CD4-positive, alpha-beta T cell treated with Interleukin-15 for 4 hours (primary cell): ENCODE measurements at regions not wholly inside any gene's neighbourhood (a gene's known extent, or its start where the extent isn't known, plus 50 kb on each side); places are given as distances from the start of the nearest gene placed in this dataset.

ENCODE experiments used
- DNase-seq: peaks from one replicate; pipeline ENCODE4 v3.0.0-alpha.2; 2020; ENCODE audit warnings: low spot score

DNA sequence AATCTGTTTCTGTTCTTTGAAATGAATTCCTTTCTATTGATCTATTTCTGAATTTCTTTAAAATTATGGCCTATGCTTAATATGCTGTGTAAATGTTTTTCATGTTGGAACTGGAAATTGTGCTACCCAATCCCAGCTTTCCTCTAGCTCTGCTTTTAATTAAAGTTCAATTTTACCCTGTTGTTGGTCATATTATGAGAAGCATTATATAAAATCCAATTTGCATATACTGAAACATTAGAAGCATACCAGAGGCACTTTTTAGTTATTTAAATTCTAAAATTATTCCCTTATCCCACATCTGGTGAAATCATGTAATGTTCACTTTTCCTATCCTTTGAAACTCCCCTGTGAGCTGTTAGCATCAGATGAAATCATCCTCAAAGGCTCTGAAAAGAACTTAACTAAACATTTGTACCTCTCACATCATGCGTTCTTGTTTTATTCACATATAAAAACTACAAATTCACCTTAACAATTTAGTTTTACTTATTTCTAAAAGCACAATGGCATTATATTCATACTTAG is 160.6 kb upstream of the COL21A1 start:
- no peak for DNase-seq

DNA sequence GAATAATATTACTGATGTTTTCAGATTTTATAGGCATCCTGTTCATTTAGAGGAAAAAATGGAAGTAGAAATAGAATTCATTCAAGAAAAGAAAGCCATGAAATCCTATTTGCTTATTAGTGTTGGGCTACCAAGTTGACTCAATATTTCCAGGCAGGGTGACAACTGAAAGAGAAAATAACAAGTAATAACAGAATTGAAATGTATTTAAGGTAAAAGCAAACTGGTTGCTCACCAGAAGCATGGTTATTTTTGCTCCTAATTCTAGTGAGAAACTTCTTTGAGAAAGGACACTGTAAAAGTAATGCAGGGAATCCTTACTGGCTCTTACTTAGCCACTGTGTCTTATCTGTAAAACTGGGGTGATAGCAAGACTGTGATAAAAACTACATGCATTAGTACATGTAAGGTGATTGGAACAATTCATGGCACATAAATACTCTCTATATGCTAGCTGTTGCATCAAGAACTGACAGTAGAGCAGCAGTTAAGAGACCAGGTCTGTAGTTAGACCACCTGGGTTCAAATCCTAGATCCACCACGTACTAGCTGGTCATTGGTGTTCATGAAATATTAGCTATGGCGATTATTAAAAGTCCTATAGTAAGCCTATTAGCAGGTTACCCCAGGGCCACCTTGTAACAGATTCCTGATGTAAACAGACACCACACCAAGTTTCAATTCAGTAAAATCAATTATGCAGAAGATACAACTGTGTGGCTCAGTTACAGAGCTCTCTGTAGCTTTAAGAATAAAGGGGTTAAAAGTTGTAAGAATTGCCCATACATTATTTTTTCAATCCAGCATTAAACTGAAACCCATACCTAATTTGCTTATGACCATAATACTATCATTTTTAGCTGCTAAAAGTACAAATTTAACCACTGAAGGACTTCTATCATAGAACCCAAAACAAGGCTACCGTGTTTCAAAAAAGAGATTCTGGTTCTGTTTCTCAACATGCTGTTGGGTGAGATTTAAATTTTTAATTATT is 159.2 kb upstream of the COL21A1 start:
- DNase-seq: no peak

DNA sequence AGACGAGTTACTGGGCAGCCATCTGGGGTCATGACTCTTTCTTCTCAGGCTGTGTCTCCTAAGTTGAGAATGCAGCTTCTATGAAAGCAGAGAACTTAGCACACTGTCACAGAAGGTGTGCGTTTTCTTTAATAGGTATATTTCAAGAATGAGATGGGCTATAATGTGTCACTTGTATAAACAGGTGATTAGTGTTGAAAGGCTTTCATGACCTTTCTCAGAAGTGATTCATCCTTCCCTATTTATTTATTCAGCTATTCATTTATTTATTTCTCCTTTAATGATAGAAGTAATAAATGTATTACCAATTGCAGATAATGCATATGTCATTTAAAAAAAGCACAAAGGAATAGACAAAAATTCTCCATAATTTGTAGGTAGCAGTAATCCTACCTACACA is 157.2 kb upstream of the COL21A1 start:
- no peak for DNase-seq

DNA sequence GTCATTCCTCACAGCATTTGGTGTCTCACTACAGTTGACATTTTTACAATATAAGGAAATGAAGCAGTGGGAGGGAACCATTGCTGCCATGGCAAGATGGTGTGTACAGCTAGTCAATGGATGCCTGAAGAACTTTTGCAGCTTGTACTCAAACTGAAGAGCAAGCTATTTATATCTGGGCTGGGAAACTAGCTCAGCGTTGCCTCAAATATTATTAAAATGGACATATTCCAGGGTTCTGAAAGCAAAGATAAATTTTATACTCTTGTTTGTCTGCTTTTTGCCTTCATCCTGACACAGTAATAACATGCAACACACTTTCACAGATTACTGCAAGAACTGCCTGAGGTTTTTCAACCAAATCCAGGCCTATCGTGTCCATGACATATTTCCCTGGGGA is 156.4 kb upstream of the COL21A1 start:
- no peak for DNase-seq

DNA sequence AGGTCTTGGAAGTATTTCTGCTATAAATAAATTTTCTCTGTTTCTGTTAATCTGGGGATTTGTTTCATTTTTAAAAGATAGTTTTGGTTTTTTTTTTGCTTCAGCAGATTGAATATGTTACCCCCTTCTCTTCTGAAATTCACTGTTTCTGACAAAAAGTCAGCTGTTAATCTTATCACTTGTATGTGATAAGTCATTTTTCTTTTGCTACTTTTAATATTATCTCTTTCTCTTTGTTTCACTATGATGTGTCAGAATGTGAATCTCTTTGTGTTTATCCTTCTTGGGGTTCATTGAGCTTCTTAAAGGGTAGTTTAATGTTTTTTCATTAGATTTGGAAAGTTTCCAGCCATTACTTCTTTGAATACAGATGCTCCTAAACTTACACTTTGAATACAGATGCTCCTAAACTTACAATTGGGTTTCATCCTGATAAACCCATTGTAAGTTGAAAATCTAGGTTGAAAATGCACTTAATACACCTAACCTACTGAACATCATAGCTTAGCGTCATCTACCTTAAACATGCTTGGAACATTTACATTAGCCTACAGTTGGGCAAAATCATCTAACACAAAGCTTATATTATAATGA is 154.2 kb upstream of the COL21A1 start:
- DNase-seq: no peak

DNA sequence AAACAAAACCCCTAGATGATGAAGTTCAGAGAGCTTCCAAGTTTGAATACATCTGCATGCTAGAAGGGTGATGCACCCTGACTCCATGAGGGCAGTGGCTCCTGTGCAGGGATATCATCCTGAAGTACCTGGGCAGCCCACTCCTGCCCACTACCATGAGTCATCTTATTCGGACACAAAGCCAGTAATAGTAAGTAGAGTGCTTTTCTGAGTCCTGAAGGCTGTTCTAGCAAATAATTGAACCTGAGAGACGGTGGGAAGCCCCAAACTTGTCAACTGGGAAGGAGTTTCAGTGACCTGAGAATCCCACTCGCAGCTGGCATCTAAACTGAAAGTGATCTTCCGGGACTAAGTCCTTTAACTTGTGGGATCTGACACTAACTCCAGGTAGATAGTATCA is 152.9 kb upstream of the COL21A1 start:
- no peak for DNase-seq

DNA sequence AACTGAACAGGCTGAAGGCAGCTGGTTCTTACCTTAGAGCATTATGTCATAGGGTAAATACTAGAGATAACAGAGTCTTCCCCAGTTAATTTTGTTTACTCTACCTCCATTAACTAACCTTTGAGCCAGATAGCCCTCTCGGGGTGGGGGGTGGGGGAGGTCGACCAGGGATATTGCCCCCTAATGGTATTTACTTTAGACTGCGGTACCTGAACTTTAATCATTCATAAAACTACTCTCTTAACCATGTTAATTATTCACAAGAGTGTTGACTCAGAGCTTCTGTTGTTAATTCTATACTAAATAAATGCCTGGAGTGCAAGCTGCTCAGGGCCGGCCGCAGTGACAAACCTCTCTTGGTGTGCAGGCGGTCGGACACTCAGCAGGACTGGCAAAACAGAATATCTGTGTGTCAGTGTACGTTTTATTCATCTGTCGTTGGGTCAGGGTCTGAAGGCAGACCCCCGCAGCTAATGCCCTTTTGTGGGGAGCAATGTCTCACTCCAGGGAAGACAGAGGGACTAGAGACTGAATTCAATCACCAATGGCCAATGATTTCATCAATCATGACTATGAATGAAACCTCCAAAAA is 152.4 kb upstream of the COL21A1 start:
- DNase-seq: no peak

DNA sequence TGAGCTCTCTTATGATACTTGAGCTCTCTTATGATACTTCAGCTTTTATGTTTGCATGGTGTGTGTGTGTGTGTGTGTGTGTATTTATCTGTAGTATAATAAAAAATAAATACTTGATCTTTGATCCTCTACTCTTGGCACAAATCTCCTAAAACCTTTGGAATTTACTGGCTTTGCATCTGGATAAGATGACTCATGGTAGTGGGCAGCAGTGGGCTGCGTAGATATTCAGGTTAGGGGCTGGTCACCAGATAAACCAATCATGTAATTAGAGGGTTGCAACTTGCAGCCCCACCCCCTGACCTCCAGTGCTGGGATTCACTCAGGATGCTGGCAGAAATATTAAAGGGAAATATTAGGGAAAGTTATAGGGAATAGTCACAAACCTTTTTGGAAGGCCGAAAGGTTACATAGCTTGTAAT is 151.9 kb upstream of the COL21A1 start:
- no peak for DNase-seq

DNA sequence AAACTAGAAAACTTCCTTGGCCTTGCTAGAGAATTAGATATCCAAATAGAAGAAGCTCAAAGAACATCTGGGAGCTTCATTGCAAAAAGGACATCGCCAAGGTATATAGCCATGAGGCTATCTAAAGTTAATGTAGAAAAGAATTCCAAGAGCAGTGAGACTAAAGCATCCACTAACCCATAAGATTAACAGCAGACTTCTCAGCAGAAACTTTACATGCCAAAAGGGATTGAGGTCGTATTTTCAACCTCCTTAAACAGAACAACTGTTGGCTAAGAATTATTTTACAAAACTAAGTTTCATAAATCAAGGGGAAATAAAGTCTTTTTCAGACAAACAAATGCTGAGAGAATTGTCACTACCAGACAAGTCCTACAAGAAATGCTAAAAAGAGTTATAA is 149.1 kb upstream of the COL21A1 start:
- DNase-seq: no peak

DNA sequence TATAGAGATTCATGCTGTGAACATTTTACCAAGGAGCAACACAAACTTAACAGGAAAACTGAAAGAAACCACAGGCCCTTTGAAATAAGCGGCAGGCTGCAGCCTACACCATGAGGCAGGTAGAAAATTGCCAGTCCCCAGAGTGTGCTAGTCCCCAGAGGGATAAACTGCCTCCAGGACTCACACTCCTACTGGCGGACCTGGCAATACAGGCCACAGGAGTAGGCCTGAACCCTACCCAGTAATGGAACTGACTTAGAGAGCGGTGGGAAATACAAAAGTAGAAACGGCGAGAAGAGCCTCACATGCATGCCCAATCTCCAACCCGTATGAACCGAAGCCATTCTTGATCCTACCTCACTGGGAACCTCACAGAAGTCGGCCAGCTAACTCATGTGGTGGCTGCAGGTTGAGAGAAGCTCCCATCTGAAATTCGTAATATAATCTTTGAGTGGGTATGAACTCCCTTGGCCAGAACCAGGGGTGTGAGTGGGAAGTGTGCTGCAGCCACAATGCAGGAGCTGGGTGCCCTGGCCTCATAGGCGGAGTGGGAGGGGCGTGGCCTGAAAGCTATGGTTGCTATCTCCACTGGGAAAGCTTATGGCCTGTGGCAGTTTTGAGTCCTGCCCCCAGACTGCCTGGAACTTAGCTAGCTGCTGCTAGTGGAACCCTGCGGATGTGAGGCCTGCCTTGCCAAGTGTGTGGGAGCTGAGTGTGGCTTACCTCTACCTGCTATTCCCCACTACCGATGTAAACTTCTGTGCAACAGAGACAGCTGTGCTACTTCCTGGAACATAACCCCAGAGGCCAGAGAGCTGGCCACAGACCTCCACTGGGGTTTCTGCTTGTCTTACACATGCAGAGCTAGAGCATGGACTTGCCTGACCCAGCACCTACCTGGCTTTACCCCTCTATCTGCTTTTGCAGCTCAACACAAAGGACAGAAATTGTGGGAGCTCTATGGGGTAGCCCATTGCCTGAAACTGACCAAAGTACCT is 146.5 kb upstream of the COL21A1 start:
- DNase-seq: no peak

DNA sequence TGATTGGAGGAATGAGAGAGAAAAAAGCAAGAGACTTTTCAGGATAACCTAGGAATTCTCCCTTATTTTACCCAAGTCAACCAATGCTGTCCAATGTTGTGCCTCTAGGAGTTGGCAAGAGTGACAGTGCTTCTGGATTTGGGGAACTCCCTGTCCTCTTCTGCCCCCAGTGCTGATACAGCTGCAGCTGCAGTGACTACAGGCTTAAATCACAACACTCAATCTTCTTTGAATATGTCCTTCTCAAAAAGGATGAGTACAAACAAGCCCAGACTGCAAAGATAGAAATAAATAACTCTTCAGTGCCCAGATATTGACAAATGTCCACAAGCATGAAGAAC is 141.0 kb upstream of the COL21A1 start:
- DNase-seq: no peak

DNA sequence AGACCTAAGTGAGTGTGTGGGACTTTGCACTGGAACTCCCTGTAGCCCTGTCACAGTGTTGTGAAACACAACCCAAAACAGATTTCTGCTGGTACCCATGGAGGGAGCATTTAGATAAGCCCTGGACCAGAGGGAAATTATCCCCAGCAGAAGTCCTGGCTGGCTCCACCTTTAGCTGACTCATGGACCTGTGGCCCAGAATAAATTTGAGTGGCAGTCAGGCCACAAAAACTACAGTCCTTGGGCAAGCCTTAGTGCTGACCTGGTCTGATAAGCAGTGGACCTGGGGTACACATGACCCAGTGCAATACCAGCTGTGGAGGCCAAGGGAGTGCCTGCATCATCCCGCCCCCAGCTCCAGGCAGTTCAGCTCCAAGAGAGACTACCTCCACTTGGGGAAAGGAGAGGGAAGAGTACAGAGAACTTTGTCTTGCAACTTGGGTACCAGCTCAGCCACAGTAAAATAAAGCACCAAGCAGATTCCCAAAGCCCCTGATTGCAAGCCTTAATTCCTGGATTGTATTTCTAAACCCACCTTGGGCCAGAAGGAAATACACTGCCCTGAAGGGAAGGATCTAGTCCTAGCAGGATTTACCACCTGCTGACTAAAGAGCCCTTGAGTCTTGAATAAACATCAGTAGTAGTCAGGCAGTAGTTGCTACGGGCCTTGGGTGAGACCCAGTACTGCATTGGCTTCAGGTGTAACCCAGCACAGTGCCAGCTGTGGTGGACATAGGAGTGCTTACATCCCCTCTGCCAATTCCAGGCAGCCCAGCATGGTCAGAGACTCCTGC is 140.4 kb upstream of the COL21A1 start:
- DNase-seq: no peak

DNA sequence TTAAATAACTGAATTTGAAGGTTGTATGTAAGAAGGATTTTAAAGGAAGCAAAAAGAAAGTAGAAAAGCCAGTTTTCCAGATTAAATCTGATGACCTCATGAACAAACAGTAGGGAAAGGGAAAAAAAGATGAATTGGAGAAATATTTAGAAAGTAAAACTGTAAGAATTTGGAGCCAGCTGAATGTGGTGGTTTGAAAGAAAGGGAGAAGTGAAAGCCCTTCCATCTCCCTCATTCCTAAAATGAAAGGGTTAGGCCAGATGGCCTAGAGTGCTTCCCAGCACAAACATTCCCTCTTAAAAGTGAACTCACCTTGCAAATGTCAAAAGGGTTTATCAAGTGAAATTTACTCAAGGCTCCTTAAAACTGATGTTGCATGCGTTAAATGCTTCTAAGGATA is 139.3 kb upstream of the COL21A1 start:
- DNase-seq: no peak

DNA sequence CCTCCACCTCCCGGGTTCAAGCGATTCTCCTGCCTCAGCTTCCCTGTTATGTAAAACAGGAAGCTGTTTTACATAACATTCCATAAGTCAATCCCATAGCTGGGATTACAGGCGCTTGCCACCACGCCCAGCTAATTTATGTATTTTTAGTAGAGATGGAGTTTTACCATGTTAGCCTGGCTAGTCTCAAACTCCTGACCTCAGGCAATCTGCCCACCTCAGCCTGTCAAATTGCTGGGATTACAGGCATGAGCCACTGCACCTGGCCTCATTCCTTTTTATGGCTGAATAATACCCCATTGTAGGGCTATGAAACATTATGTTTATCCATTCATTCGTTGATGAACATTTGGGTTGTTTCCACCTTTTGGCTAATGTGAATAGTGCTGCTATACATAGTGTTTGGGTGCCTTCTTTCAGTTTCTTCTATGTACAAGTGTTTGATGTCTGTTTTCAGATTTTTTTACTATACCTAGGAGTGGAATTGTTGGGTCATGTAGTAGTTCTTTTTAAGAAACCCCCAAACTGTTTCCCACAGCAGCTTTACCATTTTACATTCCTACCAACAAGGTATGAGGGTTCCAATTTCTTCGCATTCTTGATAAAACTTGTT is 138.7 kb upstream of the COL21A1 start:
- DNase-seq: no peak

DNA sequence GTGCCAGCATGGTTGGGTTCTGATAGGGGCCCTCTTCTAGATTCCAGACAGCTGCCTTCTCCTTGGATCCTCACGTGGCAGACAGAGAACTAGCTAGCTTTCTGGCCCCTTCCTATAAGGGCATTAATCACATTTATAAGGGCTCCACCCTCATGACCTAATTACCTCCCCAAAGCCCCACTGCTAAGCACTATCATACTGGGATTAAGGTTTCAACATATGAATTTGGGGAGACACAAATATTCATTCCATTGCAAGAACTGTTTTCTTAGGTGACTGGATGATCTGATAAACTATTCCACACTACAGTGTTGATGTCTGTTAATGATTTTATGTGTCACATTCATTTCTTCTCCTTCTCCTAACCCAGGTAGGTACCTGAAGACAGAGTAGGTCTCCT is 135.8 kb upstream of the COL21A1 start:
- no peak for DNase-seq

DNA sequence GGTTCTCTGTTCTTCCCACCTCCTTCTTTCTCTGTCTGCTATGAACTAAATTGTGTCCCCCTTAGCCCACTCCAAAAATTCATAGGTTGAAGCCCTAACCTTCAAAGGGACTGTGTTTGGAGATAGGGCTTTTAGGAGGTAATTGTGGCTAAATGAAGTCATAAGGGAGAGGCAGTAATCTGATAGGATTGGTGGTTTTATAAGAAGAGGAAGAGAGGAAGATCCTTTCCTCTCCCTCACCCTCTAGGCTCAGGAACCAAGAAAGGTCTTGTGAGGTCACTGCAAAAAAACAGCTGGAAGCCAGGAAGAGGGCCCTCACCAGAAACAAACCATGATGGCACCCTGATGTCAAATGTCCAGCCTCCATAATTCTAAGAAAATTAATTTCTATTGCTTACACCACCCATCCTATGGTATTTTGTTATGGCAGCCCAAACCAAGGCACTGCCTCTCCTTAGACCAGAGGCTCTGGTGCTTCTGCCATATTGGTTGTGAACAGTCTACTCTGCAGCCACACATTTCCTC is 135.1 kb upstream of the COL21A1 start:
- DNase-seq: no peak

DNA sequence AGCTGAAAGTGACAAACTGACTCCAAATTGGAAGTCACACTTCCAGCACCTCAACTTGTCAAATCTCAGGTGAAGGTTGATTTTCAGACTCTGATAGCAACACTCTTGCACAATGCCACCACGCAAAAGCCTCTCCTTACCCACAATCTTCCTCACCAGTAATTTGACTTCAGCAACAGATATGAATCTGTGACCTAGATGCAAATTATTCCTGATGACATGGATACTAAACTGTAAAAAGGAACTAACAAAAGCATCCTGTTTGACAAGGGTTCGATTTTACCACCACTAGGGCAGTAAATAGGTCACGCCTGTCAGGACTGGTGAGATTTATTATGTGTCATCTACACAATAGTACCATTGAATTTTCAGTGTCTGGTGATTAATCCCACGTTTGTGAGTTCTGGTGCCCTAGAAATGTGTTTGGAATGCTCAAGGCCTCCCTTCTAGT is 134.4 kb upstream of the COL21A1 start:
- no peak for DNase-seq

DNA sequence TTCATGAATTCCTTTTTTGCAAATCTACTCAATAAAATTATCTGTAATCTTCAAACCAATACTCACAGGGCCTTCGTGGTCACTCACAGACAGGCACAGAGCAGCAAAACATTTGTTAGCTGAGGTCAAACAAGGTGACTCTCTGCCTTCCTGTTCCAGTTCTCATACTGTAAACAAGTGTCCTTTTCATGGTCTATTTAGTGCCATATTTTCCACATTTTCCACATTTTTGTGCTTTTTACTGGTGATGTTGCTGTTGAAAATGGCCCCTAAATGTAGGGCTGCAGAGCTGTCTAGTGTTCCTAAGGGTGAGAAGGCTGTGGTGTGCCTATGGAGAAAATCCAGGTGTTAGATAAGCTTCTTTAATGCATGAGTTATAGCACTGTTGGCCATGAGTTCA is 133.1 kb upstream of the COL21A1 start:
- no peak for DNase-seq

DNA sequence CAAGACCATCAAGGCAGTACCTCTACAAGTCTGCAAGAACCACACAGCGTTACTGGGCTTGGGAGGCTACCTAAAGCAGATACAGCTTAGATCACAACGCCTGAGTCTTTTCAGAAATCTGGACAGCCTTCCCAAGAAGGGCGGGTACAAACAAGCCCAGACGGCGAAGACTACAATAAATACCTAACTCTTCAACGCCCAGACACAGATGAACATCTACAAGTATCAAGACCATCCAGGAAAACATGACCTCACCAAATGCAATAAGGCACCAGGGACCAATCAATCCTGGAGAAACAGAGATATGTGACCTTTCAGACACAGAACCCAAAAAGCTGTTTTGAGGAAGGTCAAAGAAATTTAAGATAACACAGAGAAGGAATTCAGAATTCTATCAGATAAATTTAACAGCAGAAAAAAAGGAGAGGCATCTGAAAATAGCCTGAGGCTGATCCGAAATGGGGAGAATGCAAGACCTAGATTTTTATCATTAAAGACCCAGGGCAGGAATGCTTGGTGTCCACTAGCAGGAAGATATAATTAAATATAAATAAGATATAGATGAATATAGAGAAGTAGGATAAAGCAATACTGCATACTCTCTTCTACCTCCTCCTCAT is 131.7 kb upstream of the COL21A1 start:
- no peak for DNase-seq

DNA sequence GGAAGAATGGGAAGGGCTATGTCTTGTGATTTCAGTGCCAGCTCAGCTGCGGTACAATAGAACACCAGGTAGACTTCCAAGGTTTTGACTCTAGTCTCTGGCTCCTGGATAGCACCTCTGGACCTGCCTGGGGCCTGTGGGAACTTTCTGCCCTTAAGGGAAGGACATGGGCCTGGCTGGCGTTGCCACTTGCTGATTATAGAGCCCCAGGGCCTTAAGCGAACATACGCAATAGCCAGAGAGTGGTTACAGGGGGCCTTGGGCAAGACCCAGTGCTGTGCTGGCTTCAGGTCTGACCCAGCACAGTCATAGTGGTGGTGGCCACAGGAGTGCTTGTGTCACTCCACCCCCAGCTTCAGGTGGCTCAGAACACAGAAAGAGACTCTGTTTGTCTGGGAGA is 131.1 kb upstream of the COL21A1 start:
- no peak for DNase-seq
